Osteocyte (in vitro differentiated cells): ENCODE measurements at regions not wholly inside any gene's neighbourhood (a gene's known extent, or its start where the extent isn't known, plus 50 kb on each side); places are given as distances from the start of the nearest gene placed in this dataset.

Source experiments
- DNase-seq: peaks from one replicate; pipeline ENCODE4 v3.0.0; 2021; ENCODE audit warnings: mixed read lengths; ENCODE audit not compliant: unreplicated experiment; ENCODE audit errors: extremely low spot score
- H3K27ac Mint-ChIP-seq: one replicate; pipeline ENCODE4 v1.8.0; 2021; ENCODE audit warnings: mild to moderate bottlenecking, mixed read lengths; ENCODE audit not compliant: unreplicated experiment
- H3K27me3 Mint-ChIP-seq: one replicate; pipeline ENCODE4 v1.8.0; 2021; ENCODE audit warnings: mixed read lengths; ENCODE audit not compliant: unreplicated experiment
- H3K36me3 Mint-ChIP-seq: one replicate; pipeline ENCODE4 v1.8.0; 2021; ENCODE audit warnings: mixed read lengths; ENCODE audit not compliant: unreplicated experiment
- H3K4me1 Mint-ChIP-seq: one replicate; pipeline ENCODE4 v1.8.0; 2021; ENCODE audit warnings: mixed read lengths; ENCODE audit not compliant: unreplicated experiment
- H3K4me3 Mint-ChIP-seq: one replicate; pipeline ENCODE4 v1.8.0; 2021; ENCODE audit warnings: mild to moderate bottlenecking, moderate library complexity, mixed read lengths; ENCODE audit not compliant: unreplicated experiment
- H3K9me3 Mint-ChIP-seq: one replicate; pipeline ENCODE4 v1.8.0; 2021; ENCODE audit warnings: mixed read lengths; ENCODE audit not compliant: unreplicated experiment
- CTCF ChIP-seq: fragments of 200-600 bp; sonication (generic); IDR thresholded peaks from 2 replicates; pipeline ENCODE4 v1.5.0; 2021; ENCODE audit warnings: antibody characterized with exemption, mild to moderate bottlenecking, moderate library complexity

GRCh38 chr9:7688626-7689025 is 111.0 kb downstream of the DMAC1 start:
- TF ChIP-seq CTCF, result no peak
- Mint-ChIP-seq H3K4me1 (no peaks in the 10 kb centered on the region), H3K36me3 (no peaks in the 10 kb centered on the region), H3K9me3 (no peaks in the 10 kb centered on the region), H3K27ac (no peak overlapping the region), H3K4me3 (no peak overlapping the region), H3K27me3 (no peaks in the 10 kb centered on the region)
- no peak for DNase-seq

- no peaks in the 10 kb centered on the region for H3K27me3 Mint-ChIP-seq
- H3K27ac Mint-ChIP-seq, result no peak overlapping the region
- no peak overlapping the region for H3K4me3 Mint-ChIP-seq
- no peaks in the 10 kb centered on the region for H3K4me1 Mint-ChIP-seq
- no peak for TF ChIP-seq CTCF
- H3K36me3 Mint-ChIP-seq, result no peaks in the 10 kb centered on the region
- H3K9me3 Mint-ChIP-seq, result peaks cover 17% of the 10 kb centered on the region
- DNase-seq, result no peak
These were observed 122.9 kb downstream of the DMAC1 start for GRCh38 chr9:7676609-7677156.

DNA sequence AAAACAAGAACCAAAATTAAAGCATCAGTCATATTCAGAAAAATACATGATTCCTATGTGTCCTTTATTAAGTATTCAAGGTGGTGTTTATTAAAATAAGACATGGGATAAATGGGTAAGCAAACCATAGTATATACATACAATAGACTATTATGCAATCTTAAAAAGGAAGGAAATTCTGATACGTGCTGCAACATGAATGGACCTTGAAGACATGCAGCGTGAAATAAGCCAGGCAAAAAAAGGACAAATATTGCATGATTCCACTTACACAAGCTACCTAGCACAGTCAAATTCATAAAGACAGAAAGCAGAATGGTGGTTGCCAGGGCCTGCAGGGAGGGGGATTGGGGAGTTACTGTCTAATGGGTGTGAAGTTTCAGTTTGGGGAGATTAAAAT is 127.7 kb downstream of the DMAC1 start:
- no peaks in the 10 kb centered on the region for H3K36me3 Mint-ChIP-seq

GRCh38 chr9:7668541-7668940 is 131.0 kb downstream of the DMAC1 start:
- Mint-ChIP-seq H3K4me1 (no peaks in the 10 kb centered on the region), H3K4me3 (no peak overlapping the region), H3K36me3 (no peaks in the 10 kb centered on the region), H3K27me3 (no peaks in the 10 kb centered on the region), H3K27ac (no peak overlapping the region), H3K9me3 (no peaks in the 10 kb centered on the region)
- no peak for TF ChIP-seq CTCF
- DNase-seq, result no peak

More for the DNA sequence above, 127.7 kb downstream of the DMAC1 start:
- H3K9me3 Mint-ChIP-seq, result peaks cover 2% of the 10 kb centered on the region
- H3K27me3 Mint-ChIP-seq, result no peaks in the 10 kb centered on the region
- H3K4me1 Mint-ChIP-seq, result no peaks in the 10 kb centered on the region
- H3K4me3 Mint-ChIP-seq, result no peak overlapping the region
- DNase-seq, result no peak
- no peak for TF ChIP-seq CTCF
- no peak overlapping the region for H3K27ac Mint-ChIP-seq

- Mint-ChIP-seq H3K36me3 (no peaks in the 10 kb centered on the region), H3K4me3 (no peak overlapping the region), H3K27me3 (no peaks in the 10 kb centered on the region), H3K4me1 (no peaks in the 10 kb centered on the region), H3K27ac (no peak overlapping the region), H3K9me3 (no peaks in the 10 kb centered on the region)
- no peak for TF ChIP-seq CTCF
- DNase-seq, result no peak
These were observed 133.7 kb downstream of the DMAC1 start for GRCh38 chr9:7665874-7666273.
